ENCODE measurements at regions not wholly inside any gene's neighbourhood (a gene's known extent, or its start where the extent isn't known, plus 50 kb on each side); places are given as distances from the start of the nearest gene placed in this dataset.
A peak's percentile ranks its signal among the peaks of the same experiment; 100 is the strongest.

DNA sequence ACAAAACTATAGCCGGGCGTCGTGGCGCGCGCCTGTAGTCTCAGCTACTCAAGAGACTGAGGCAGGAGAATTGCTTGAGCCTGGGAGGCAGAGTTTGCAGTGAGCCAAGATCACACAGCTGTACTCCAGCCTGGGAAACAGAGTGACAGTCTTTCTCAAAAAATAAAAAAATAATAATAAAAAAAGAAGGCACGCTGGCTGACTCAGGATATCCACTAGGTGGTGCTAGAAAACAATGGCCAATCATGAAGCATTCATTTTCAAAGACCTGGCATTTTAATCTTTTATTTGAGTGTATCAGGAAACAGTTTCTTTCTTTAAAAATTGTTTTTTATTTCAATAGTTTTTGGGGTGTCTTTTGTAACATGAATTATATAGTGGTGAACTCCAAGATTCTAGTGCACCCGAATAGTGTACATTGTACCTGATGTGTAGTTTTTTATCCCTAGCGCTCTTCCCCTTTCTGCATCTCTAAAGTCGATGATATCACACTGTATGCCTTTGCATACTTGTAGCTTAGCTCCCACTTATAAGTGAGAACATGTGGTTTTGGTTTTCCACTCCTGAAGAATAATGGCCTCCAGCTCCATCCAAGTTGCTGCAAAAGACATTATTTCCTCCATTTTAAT lies 88.6 kb downstream of the LYZL1 start:
- Mint-ChIP-seq H3K27me3 (ENCODE audit: insufficient read depth, low read depth, poor library complexity) (peaks cover 3% of the 10 kb centered on the region), H3K4me3 (no peak overlapping the region), H3K36me3 (ENCODE audit: low read depth) (no peaks in the 10 kb centered on the region), H3K4me1 (peaks cover 16% of the 10 kb centered on the region), H3K27ac (no peak overlapping the region), H3K9me3 (no peaks in the 10 kb centered on the region; the same call in 2 of the 3 replicates)
- DNase-seq (ENCODE audit: low spot score) (peak; percentile 43), ATAC-seq (no peak)
- Histone ChIP-seq H3K4me3 (no peak overlapping the region), H2AFZ (no peak overlapping the region), H3K9me2 (ENCODE audit: insufficient read depth) (no peaks in the 10 kb centered on the region), H3K4me2 (no peak overlapping the region), H3K27ac (ENCODE audit: low read depth) (no peak overlapping the region), H4K20me1 (replicated peaks; ENCODE audit: insufficient read depth) (no peaks in the 10 kb centered on the region), H3K27me3 (ENCODE audit: insufficient read depth) (no peaks in the 10 kb centered on the region), H3F3A (replicated peaks; ENCODE audit: low read depth) (no peaks in the 10 kb centered on the region), H3K4me1 (ENCODE audit: insufficient read depth) (peaks cover 6% of the 10 kb centered on the region; the same call in 1 of the 2 replicates), H3K36me3 (ENCODE audit: insufficient read depth) (no peaks in the 10 kb centered on the region), H3K79me2 (replicated peaks; ENCODE audit: insufficient read depth) (no peaks in the 10 kb centered on the region)
- peak; percentile 70 to 73 for TF ChIP-seq CTCF (conservative IDR thresholded peaks at IDR 0.05; ENCODE audit: low read depth in 2 of 2)
- TF ChIP-seq ZNF331 (CRISPR knock-in tag; IDR thresholded peaks at IDR 0.05; ENCODE audit: low read depth): no peak

DNA sequence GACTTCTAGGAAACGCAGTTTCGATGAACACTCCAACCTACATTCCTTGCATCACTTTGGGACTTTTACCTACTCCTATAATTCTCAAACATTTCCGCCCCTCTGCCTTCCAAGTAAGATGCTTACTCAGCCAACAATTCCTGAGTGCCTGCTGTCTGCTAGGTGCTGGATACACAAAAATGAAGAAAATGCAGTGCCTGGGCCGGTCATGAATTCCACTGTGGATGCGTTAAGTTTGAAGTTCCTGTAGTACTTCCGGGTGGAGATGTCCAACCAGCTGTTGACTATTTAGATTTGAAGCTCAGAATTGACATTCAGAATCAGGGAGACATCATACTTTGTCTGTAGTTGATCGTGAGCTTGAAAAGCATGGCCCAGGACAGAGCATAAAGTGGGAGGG lies 89.2 kb downstream of the LYZL1 start:
- no peak overlapping the region for H2AFZ ChIP-seq
- no peaks in the 10 kb centered on the region; the same call in 2 of the 3 replicates for H3K36me3 Mint-ChIP-seq (ENCODE audit: low read depth)
- H3K27me3 ChIP-seq (ENCODE audit: insufficient read depth): no peaks in the 10 kb centered on the region
- TF ChIP-seq EZH2 (IDR thresholded peaks at IDR 0.05; ENCODE audit: low read depth, unreplicated experiment): no peak
- TF ChIP-seq, protein P1, sequence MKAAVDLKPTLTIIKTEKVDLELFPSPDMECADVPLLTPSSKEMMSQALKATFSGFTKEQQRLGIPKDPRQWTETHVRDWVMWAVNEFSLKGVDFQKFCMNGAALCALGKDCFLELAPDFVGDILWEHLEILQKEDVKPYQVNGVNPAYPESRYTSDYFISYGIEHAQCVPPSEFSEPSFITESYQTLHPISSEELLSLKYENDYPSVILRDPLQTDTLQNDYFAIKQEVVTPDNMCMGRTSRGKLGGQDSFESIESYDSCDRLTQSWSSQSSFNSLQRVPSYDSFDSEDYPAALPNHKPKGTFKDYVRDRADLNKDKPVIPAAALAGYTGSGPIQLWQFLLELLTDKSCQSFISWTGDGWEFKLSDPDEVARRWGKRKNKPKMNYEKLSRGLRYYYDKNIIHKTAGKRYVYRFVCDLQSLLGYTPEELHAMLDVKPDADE (IDR thresholded peaks at IDR 0.05): no peak
- TF ChIP-seq ZNF462 (CRISPR knock-in tag; IDR thresholded peaks at IDR 0.05): no peak
- no peak for TF ChIP-seq ZNF114 (CRISPR knock-in tag; IDR thresholded peaks at IDR 0.05)
- no peak for TF ChIP-seq CREB1 (CRISPR knock-in tag; IDR thresholded peaks at IDR 0.05; ENCODE audit: low read depth)
- TF ChIP-seq CTCF (conservative IDR thresholded peaks at IDR 0.05; ENCODE audit: low read depth in 2 of 2): no peak
- no peak for TF ChIP-seq POLR2AphosphoS5 (IDR thresholded peaks at IDR 0.05; ENCODE audit: low read depth)
- TF ChIP-seq STAT1 (IDR thresholded peaks at IDR 0.05; ENCODE audit: unreplicated experiment): no peak
- H3K4me2 ChIP-seq: no peak overlapping the region
- no peak overlapping the region for H3K4me3 ChIP-seq
- DNase-seq (ENCODE audit: low spot score) (no peak), ATAC-seq (no peak)
- no peaks in the 10 kb centered on the region for H3K36me3 ChIP-seq (ENCODE audit: insufficient read depth)
- no peak overlapping the region for H3K27ac ChIP-seq (ENCODE audit: low read depth)
- no peaks in the 10 kb centered on the region for H4K20me1 ChIP-seq (replicated peaks; ENCODE audit: insufficient read depth)
- H3K27ac Mint-ChIP-seq: no peak overlapping the region
- peaks cover 3% of the 10 kb centered on the region; the same call in 2 of the 3 replicates for H3K9me3 Mint-ChIP-seq
- H3K4me1 Mint-ChIP-seq: peaks cover 16% of the 10 kb centered on the region
- H3K9me2 ChIP-seq (ENCODE audit: insufficient read depth): no peaks in the 10 kb centered on the region
- H3K27me3 Mint-ChIP-seq (ENCODE audit: insufficient read depth, low read depth, poor library complexity): peaks cover 1% of the 10 kb centered on the region
- H3F3A ChIP-seq (replicated peaks; ENCODE audit: low read depth): no peaks in the 10 kb centered on the region
- H3K79me2 ChIP-seq (replicated peaks; ENCODE audit: insufficient read depth): no peaks in the 10 kb centered on the region
- peaks cover 6% of the 10 kb centered on the region; the same call in 1 of the 2 replicates for H3K4me1 ChIP-seq (ENCODE audit: insufficient read depth)
- no peak overlapping the region for H3K4me3 Mint-ChIP-seq
